Breast epithelium (tissue), 3 donors: ENCODE measurements at regions not wholly inside any gene's neighbourhood (a gene's known extent, or its start where the extent isn't known, plus 50 kb on each side); places are given as distances from the start of the nearest gene placed in this dataset.

Source experiments
- CTCF ChIP-seq, 3 donors: fragments of 450-650 bp; IDR thresholded peaks; one replicate each; pipeline ENCODE4 v1.5.1; 2016 to 2017; ENCODE audit warnings: antibody characterized with exemption in 3 of 3, mild to moderate bottlenecking in 3 of 3, moderate library complexity in 3 of 3
- POLR2A ChIP-seq: fragments of 450-650 bp; IDR thresholded peaks from one replicate; pipeline ENCODE4 v1.6.1; 2016; ENCODE audit warnings: antibody characterized with exemption, mild to moderate bottlenecking, moderate library complexity
- POLR2AphosphoS5 ChIP-seq, 3 donors: sonication (generic); formaldehyde crosslinking; IDR thresholded peaks; one replicate each; pipeline ENCODE4 v1.6.1; 2017; ENCODE audit warnings: antibody characterized with exemption in 3 of 3

GRCh38 chr11:32259641-32260081 is 168.8 kb downstream of the RCN1 start:
- TF ChIP-seq CTCF (IDR thresholded peaks at IDR 0.05) (no peak), POLR2AphosphoS5 (IDR thresholded peaks at IDR 0.05) (no peak), POLR2A (no peak)
